ENCODE measurements at regions not wholly inside any gene's neighbourhood (a gene's known extent, or its start where the extent isn't known, plus 50 kb on each side); places are given as distances from the start of the nearest gene placed in this dataset.

DNA sequence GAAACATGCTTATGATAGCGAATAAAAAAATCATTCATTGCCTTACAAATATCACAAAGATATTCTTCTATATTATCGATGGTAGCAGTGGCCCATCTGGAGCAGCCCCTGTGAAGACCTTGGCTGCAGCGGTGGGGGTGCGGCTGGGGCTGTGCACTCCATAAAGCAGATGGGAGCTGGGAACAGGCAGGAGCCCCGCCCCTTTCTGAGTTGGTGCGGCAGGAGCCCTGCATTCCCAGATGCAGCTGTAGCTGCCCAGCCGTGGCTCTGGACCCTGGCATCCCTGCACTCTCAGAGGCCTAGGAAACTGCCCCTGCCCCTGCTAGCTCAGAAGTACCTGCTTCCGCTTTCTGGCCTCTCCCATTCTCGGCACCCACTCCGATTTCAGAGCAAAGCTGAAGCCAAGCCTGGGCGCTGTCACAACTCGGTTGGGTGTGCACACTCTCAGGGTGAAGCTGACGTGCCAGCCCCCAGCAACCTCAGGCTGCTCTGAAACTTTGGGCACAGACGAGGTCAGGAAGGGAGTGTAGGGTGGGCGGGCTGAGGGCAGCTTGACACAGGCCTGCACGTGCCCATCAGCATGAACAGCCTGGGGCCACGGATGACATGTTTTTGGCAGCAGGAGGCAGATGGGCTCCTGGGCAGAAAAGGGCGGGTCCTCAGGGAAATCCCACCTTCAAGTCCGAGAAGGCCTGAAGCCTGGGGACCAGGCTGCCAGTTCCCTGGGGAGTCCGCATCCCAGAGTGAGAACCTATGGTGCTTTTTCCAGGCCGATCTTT lies 1440.8 kb upstream of the ACO1 start:
- intact Hi-C loops (cut with DNase I) = no loop called here
- H3K9me3 ChIP-seq = peaks cover 10% of the 10 kb centered on the region
- H3K27me3 ChIP-seq (ENCODE audit: low read depth) = no peaks in the 10 kb centered on the region
- no peak overlapping the region for H3K27ac ChIP-seq
- no peak overlapping the region for H3K4me3 ChIP-seq
- no peaks in the 10 kb centered on the region for H3K36me3 ChIP-seq
- TF ChIP-seq, protein P1, sequence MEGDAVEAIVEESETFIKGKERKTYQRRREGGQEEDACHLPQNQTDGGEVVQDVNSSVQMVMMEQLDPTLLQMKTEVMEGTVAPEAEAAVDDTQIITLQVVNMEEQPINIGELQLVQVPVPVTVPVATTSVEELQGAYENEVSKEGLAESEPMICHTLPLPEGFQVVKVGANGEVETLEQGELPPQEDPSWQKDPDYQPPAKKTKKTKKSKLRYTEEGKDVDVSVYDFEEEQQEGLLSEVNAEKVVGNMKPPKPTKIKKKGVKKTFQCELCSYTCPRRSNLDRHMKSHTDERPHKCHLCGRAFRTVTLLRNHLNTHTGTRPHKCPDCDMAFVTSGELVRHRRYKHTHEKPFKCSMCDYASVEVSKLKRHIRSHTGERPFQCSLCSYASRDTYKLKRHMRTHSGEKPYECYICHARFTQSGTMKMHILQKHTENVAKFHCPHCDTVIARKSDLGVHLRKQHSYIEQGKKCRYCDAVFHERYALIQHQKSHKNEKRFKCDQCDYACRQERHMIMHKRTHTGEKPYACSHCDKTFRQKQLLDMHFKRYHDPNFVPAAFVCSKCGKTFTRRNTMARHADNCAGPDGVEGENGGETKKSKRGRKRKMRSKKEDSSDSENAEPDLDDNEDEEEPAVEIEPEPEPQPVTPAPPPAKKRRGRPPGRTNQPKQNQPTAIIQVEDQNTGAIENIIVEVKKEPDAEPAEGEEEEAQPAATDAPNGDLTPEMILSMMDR (IDR thresholded peaks at IDR 0.05) = no peak
- ATAC-seq (peak in 1 of 2 donors; percentile 30), DNase-seq (peak; percentile 28)
- no peaks in the 10 kb centered on the region for H3K4me1 ChIP-seq

DNA sequence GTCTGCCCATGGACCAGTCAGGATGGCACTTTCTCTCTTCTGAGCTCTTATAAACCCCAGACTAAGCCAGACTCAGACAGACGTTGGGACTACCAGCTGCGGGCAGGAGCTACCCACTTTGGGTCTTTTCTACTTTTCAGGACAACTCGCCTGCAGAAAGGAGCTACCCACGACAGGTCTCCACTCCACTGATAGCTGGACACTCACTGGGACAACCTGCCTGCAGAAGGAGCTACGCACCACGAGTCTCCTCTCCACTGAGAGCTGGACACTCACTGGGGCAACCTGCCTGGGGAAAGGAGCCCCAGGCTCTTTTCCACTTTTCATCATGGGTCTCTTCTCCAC lies 1440.2 kb upstream of the ACO1 start:
- H3K36me3 ChIP-seq = no peaks in the 10 kb centered on the region
- H3K9me3 ChIP-seq = peaks cover 10% of the 10 kb centered on the region
- TF ChIP-seq, protein P1 (IDR thresholded peaks at IDR 0.05) = no peak
- no peak for ATAC-seq
- DNase-seq = no peak
- H3K4me1 ChIP-seq = no peaks in the 10 kb centered on the region
- intact Hi-C loops (cut with DNase I) = no loop called here
- H3K4me3 ChIP-seq = no peak overlapping the region
- H3K27me3 ChIP-seq (ENCODE audit: low read depth) = no peaks in the 10 kb centered on the region
- no peak overlapping the region for H3K27ac ChIP-seq

DNA sequence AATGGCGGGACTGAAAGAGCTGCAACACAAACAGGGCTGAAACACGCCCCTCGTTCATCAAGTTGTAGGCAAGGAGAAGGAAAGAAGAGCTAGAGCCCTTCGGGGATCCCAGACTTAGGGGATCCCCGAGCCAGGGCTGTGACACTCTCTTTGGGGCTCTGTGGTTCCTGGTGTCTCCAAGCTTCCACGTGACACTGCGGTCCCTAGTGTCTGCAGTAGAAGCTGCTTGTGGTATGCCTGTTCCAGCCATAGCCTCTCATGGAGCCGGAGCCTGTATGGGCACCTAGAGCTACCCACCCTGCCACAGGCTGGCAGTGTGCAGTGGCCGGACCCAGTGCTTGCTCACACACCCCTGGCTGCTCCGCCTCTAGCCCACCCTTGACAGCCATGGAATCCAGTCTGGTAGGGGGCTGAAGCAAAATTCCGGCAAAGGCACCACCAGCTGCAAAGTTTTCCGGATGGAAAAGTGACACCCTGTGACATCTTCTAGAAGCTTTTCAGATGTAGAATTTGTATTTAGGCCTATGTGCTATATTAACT lies 1439.6 kb upstream of the ACO1 start:
- no peaks in the 10 kb centered on the region for H3K36me3 ChIP-seq
- DNase-seq (peak; percentile 23), ATAC-seq (no peak)
- intact Hi-C loops (cut with DNase I) = no loop called here
- H3K4me1 ChIP-seq = no peaks in the 10 kb centered on the region
- no peak overlapping the region for H3K27ac ChIP-seq
- H3K9me3 ChIP-seq = peaks cover 10% of the 10 kb centered on the region
- TF ChIP-seq, protein P1 (IDR thresholded peaks at IDR 0.05) = no peak
- no peak overlapping the region for H3K4me3 ChIP-seq
- no peaks in the 10 kb centered on the region for H3K27me3 ChIP-seq (ENCODE audit: low read depth)

DNA sequence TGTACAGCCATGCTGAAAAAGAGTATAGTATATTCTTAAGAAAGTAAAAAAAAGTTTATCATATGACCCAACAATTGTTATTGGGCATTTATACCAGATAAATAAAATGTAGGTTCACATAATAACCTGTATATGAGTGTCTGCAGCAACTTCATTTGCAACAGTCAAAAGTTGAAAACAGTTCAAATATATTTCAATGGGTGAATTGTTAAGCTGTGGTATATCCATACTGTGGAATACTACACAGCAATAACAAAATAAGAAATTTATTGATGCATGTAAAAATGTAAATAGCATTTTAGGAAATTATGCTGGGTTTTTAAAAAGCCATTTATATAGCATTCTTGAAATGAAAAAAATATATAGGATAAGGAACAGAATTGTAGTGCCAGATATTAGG lies 1420.1 kb upstream of the ACO1 start:
- Histone ChIP-seq H3K9me3 (no peaks in the 10 kb centered on the region), H3K36me3 (no peaks in the 10 kb centered on the region), H3K4me3 (no peak overlapping the region), H3K4me1 (no peaks in the 10 kb centered on the region), H3K27me3 (ENCODE audit: low read depth) (no peaks in the 10 kb centered on the region), H3K27ac (no peak overlapping the region)
- no peak for ATAC-seq
- intact Hi-C loops (cut with DNase I) = no loop called here
- TF ChIP-seq, protein P1 (IDR thresholded peaks at IDR 0.05) = no peak
- no peak for DNase-seq

DNA sequence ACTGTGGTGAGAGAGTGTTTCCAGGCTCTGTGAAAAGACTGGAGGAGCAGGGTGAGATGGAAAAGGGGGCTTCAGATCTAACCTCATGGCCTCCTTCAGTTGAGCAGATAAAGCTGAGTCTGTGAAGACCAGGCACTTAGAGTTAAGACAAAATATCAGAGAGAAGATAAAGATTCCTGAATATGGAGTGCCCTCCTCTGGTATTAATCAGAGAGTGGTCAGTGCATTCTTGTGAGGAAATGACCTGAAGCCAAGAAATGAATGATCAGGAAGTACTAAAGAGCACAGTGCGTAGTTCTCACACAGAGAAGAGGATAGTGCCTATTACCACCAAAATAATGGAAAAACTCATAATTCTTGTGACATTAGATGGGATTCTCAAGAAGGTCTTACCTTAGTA lies 1417.0 kb upstream of the ACO1 start:
- intact Hi-C loops (cut with DNase I) = no loop called here
- Histone ChIP-seq H3K4me1 (no peaks in the 10 kb centered on the region), H3K9me3 (no peaks in the 10 kb centered on the region), H3K36me3 (no peaks in the 10 kb centered on the region), H3K27me3 (ENCODE audit: low read depth) (no peaks in the 10 kb centered on the region), H3K4me3 (no peak overlapping the region), H3K27ac (no peak overlapping the region)
- DNase-seq (no peak), ATAC-seq (peak in 1 of 2 donors; percentile 35)
- TF ChIP-seq, protein P1 (IDR thresholded peaks at IDR 0.05) = no peak
